ENCODE measurements at regions not wholly inside any gene's neighbourhood (a gene's known extent, or its start where the extent isn't known, plus 50 kb on each side); places are given as distances from the start of the nearest gene placed in this dataset.

- DNase-seq (ENCODE audit: extremely low read depth, low read depth): no peak
These were observed 204.2 kb downstream of the CHRM3 start for GRCh38 chr1:239590556-239590955.

GRCh38 chr1:239593527-239593926 lies 207.2 kb downstream of the CHRM3 start:
- no peak for DNase-seq (ENCODE audit: extremely low read depth, low read depth)

- no peak for DNase-seq (ENCODE audit: extremely low read depth, low read depth)
These were observed 214.2 kb downstream of the CHRM3 start for GRCh38 chr1:239600588-239600987.

- no peak for DNase-seq (ENCODE audit: extremely low read depth, low read depth)
These were observed 214.7 kb downstream of the CHRM3 start for GRCh38 chr1:239601108-239601507.

- no peak for DNase-seq (ENCODE audit: extremely low read depth, low read depth)
These were observed 217.2 kb downstream of the CHRM3 start for GRCh38 chr1:239603530-239603929.

- no peak for DNase-seq (ENCODE audit: extremely low read depth, low read depth)
These were observed 220.6 kb downstream of the CHRM3 start for GRCh38 chr1:239606850-239607400.

GRCh38 chr1:239608469-239608868 lies 222.1 kb downstream of the CHRM3 start:
- DNase-seq (ENCODE audit: extremely low read depth, low read depth): no peak

GRCh38 chr1:239612379-239612778 lies 226.0 kb downstream of the CHRM3 start:
- no peak for DNase-seq (ENCODE audit: extremely low read depth, low read depth)

- DNase-seq (ENCODE audit: extremely low read depth, low read depth): no peak
These were observed 230.3 kb downstream of the CHRM3 start for GRCh38 chr1:239616673-239617072.

- no peak for DNase-seq (ENCODE audit: extremely low read depth, low read depth)
These were observed 230.9 kb downstream of the CHRM3 start for GRCh38 chr1:239617259-239617658.

- DNase-seq (ENCODE audit: extremely low read depth, low read depth): no peak
These were observed 231.4 kb downstream of the CHRM3 start for GRCh38 chr1:239617731-239618130.

GRCh38 chr1:239619190-239619589 lies 232.8 kb downstream of the CHRM3 start:
- no peak for DNase-seq (ENCODE audit: extremely low read depth, low read depth)

GRCh38 chr1:239630767-239631166 lies 244.4 kb downstream of the CHRM3 start:
- no peak for DNase-seq (ENCODE audit: extremely low read depth, low read depth)

- DNase-seq (ENCODE audit: extremely low read depth, low read depth): no peak
These were observed 247.1 kb downstream of the CHRM3 start for GRCh38 chr1:239633432-239633831.

- no peak for DNase-seq (ENCODE audit: extremely low read depth, low read depth)
These were observed 248.9 kb downstream of the CHRM3 start for GRCh38 chr1:239635276-239635675.

GRCh38 chr1:239636347-239636746 lies 250.0 kb downstream of the CHRM3 start:
- no peak for DNase-seq (ENCODE audit: extremely low read depth, low read depth)

- no peak for DNase-seq (ENCODE audit: extremely low read depth, low read depth)
These were observed 258.2 kb downstream of the CHRM3 start for GRCh38 chr1:239644604-239645003.

GRCh38 chr1:239647045-239647444 lies 260.7 kb downstream of the CHRM3 start:
- no peak for DNase-seq (ENCODE audit: extremely low read depth, low read depth)

GRCh38 chr1:239647964-239648632 lies 261.7 kb downstream of the CHRM3 start:
- no peak for DNase-seq (ENCODE audit: extremely low read depth, low read depth)

- DNase-seq (ENCODE audit: extremely low read depth, low read depth): no peak
These were observed 268.7 kb downstream of the CHRM3 start for GRCh38 chr1:239655023-239655422.

GRCh38 chr1:239657291-239657690 lies 270.9 kb downstream of the CHRM3 start:
- DNase-seq (ENCODE audit: extremely low read depth, low read depth): no peak

GRCh38 chr1:239662950-239663349 lies 276.6 kb downstream of the CHRM3 start:
- no peak for DNase-seq (ENCODE audit: extremely low read depth, low read depth)

GRCh38 chr1:239672256-239672655 lies 285.9 kb downstream of the CHRM3 start:
- no peak for DNase-seq (ENCODE audit: extremely low read depth, low read depth)
